NCI-H2196 (cell line): ENCODE measurements at regions not wholly inside any gene's neighbourhood (a gene's known extent, or its start where the extent isn't known, plus 50 kb on each side); places are given as distances from the start of the nearest gene placed in this dataset.
"Not testable (repeated sequence)": the region's sequence is repeated elsewhere in the genome, so short reads cannot be mapped to it uniquely, and the experiment has no call there.

ENCODE experiments used
- DNase-seq: peaks from one replicate; lab custom pipeline; 2025; ENCODE audit not compliant: unreplicated experiment; lab: John Stamatoyannopoulos, UW

GRCh38 chr2:104976603-104977120, 61.2 kb upstream of the MRPS9 start:
- DNase-seq = no peak

GRCh38 chr2:104977958-104978357, 59.9 kb upstream of the MRPS9 start:
- DNase-seq = no peak

- not testable (repeated sequence) for DNase-seq
Observed at GRCh38 chr2:104979786-104980185, 58.1 kb upstream of the MRPS9 start.

- no peak for DNase-seq
Observed at GRCh38 chr2:104982111-104982510, 55.8 kb upstream of the MRPS9 start.
